ENCODE measurements at regions not wholly inside any gene's neighbourhood (a gene's known extent, or its start where the extent isn't known, plus 50 kb on each side); places are given as distances from the start of the nearest gene placed in this dataset.

- DNase-seq = no peak
Measured at GRCh38 chr1:8202182-8202905, 115.6 kb upstream of the SLC45A1 start.

DNA sequence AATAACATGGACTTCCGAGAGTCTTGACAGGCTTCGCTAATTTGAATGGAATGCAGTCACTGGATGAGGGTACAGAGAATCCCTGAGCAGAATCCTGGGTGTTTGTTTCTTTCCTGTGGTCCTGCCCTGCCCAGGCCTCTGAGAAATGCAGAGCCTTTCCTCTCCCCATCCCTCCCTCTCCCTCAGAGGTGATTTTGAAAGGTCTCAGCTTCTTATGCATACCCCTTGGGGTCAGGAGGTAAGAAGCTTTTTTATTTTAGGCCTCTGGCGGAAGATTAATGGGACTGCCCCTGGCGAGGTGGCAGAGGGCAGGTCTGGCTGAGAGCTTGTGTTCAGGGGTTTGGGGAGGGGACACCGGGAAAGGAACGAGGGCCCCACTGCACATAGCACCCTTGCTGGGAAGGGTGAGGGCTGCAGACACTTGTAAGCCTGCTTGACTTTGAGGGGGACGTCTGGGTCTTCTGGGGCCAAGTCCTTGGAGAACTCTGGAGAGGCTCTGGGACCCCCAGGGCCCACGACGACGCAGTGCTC lies 116.5 kb upstream of the SLC45A1 start:
- DNase-seq = no peak

GRCh38 chr1:8200317-8201115 lies 117.4 kb upstream of the SLC45A1 start:
- DNase-seq = no peak

- DNase-seq = no peak
Measured at GRCh38 chr1:8198522-8198921, 119.4 kb upstream of the SLC45A1 start.

GRCh38 chr1:8197493-8198282 lies 120.2 kb upstream of the SLC45A1 start:
- DNase-seq = no peak

DNA sequence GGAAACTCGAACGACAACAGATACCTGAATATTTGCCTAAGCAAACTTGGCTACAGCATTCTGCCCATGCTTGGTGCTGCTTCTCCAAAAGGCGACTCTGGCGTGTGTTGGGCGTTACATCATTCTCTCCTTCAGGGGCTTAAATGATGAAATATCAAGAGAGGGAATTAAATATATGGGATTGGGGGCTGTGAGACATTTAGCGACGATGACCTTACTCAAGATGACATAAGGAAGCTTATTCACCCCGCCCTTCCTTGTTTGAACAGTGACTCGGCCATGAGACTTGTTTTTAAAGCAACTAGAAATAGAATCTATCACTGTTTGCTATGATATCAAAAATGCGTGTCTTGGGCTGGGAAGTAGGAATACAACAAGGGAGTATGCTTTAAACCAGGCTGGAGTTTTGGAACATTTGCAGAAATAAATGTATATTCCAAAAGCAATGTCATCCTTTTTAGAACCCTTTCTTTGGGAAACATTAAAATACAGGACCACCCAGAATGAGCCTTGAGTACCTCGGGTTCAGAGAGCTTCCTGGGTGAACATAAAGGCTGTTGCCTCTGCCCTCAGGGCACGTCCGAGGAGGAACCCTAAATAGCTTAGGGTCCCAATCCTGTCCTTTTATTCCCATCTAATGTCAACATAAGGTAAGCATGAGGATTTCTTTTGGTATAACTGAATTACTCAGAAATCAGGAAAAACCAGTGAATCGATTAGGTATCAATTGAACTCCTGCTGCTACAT lies 123.3 kb upstream of the SLC45A1 start:
- no peak for DNase-seq

- DNase-seq = no peak
Measured at GRCh38 chr1:8193840-8194406, 124.0 kb upstream of the SLC45A1 start.

GRCh38 chr1:8191474-8191873 lies 126.4 kb upstream of the SLC45A1 start:
- DNase-seq = no peak

GRCh38 chr1:8189931-8190483 lies 127.9 kb upstream of the SLC45A1 start:
- no peak for DNase-seq

DNA sequence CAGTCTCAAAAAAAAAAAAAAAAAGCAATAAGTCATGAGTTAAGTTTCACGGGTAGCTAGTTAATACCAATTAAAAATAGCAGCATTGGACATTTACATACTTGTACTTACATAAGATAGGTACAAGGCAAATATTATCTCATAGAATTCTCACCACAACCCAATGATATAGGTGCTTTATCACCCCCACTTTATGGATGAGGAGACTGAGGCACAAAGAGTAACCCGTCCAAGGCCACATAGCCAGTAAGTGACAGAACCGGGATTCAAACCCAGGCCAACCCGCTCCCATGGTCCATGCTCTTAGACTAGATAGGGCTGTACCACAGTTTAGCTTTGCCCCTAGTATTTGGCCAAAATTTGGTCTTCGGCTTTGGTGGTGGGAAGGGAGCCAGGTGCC lies 132.5 kb upstream of the SLC45A1 start:
- no peak for DNase-seq

- no peak for DNase-seq
Measured at GRCh38 chr1:8184301-8184700, 133.6 kb upstream of the SLC45A1 start.

DNA sequence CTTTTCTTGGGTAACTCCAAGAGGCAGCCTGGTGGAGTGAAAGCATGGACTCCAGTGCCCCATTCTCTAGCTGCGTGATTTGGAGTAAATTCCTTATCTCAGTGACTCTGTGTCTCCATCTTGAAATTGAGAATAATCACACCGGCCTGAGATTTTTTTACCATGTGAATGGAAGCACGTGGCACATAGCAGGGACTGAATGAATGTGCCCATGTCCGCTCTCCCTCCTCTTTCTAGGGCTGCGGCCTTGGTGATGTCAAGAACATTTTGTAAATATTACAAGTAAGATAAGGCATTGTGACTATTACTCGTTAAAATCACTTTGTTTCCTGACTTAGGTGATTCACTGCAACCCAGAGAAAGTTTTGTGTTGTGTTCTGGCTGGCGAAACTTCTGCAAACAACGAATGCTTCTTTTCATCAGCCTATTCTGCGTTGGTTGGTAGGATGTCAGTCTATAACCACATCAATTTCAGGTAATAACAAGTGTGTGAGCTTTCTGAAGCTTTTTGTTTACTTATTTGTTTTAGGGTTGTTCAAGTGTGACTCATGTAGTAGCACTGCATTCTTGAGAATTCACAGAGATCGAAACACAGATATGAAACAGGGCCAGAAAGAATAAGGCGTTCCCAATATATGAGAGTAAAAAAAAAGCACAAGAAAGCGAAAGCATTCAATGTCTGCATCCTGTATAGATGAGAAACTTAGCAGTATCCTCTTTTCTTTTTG lies 135.7 kb upstream of the SLC45A1 start:
- DNase-seq = no peak

DNA sequence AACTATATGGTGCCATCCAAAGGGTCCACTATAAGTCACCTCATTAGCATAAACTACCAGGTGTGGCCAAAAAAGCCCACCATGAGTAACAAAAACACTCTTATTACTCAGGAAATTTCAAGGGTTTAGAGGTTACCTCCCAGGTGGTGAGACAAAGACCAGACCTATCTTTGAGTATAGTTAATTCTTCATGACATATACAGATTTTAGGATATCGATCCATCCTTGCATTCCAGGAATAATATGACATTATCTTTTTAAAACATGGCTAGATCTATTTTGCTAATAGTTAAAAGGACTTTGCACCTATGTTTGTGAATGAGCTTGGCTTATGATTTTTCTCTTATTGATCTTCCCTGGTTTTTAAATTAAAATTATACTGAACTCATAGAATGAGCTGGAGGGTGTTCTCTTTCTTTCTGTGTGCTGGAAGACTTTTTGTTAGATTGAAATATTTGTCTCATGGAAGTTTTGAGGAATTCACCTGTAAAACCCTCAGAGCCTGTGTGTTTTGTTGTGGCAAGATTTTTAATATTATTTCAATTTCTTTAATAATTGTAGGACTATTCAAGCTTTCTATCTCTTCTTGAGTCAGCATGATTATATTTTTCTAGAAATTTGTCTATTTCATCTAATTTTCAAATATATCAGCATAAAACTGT lies 138.7 kb upstream of the SLC45A1 start:
- no peak for DNase-seq

GRCh38 chr1:8176279-8176678 lies 141.6 kb upstream of the SLC45A1 start:
- DNase-seq = no peak

DNA sequence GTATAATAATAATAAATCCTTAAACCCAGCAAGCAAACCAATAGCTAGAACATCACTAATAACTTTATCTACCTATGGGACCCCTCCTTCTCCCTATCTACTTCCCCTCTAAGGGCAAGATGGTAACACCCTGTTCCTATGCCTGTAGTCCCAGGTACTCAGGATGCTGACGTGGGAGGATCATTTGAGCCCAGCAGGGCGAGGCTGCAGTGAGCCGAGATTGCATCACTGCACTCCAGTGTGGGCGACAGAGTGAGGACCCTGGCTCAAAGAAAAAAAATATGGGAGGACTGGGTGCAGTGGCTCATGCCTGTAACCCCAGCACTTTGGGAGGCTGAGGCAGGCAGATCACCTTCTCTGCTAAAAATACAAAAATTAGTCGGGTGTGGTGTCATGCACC lies 143.1 kb upstream of the SLC45A1 start:
- DNase-seq = no peak

GRCh38 chr1:8171751-8172464 lies 145.8 kb upstream of the ERRFI1 start:
- no peak for DNase-seq

DNA sequence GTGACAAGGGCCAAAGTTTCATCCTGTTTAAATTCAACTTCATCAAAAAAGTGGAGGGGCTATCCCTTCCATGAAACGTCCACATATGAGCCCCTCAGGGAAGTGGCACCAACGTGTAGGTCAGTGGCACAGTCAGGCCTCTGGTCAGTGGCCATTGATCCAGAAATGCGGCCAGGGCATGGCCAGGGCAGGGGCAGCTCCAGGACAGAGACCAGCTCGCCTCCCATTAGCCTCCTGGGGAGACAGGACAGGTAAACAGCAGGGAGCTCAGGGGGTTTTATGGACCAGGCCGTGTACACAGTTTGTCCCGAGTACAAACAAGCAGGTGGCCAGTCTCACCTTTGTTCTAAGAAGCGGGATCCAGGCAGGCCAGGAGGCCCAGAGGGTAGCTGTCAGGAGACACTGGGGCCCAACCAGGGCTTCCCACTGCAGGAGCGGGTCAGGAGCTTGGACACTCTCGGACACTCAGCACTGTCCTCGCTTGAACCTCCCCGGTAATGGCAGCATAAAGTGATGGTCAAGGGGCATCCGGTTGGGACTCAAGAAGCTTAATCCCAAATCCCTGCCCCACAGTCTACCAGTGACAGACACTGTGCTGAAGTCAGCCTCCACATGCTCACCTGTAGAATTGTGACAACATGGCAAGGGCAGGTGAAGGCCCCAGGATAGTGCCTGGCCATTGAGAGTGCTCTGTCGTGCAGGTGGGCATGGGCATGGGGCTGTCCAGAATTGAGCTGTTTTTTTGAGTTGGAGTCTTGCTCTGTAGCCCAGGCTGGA lies 144.1 kb upstream of the ERRFI1 start:
- DNase-seq = no peak

GRCh38 chr1:8169364-8170058 lies 143.4 kb upstream of the ERRFI1 start:
- peak; percentile 20 for DNase-seq

DNA sequence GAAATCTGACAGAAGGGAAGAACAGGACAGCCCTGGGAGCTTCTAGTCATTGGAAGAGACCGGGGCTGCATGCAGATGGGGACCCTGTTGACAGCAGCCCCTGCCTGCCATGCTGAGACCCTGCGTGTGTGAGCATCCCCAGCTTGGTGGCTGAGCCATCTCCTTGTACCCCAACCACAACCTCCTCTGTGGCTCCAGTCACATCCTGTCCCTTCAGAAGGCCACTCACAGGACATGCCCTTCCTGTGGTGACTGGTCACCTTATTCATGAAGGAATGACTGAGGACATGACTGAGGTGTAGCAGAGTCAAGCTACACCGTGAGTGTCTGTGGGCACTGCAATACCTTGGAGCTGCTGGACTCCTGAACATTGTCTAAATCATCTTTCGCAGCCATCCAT lies 141.8 kb upstream of the ERRFI1 start:
- DNase-seq = no peak
